ENCODE measurements at regions not wholly inside any gene's neighbourhood (a gene's known extent, or its start where the extent isn't known, plus 50 kb on each side); places are given as distances from the start of the nearest gene placed in this dataset.
"Not testable (repeated sequence)": the region's sequence is repeated elsewhere in the genome, so short reads cannot be mapped to it uniquely, and the experiment has no call there.

GRCh38 chr10:109317746-109318366 lies 605.5 kb downstream of the XPNPEP1 start:
- ChIA-PET CTCF (interaction anchor here (1.3 kb wide), 1 partner anchor 11 kb away, joined by 5 read pairs; no protein-coding TSS in a partner anchor), POLR2A (no interaction called here)
- TF ChIP-seq, protein P1, sequence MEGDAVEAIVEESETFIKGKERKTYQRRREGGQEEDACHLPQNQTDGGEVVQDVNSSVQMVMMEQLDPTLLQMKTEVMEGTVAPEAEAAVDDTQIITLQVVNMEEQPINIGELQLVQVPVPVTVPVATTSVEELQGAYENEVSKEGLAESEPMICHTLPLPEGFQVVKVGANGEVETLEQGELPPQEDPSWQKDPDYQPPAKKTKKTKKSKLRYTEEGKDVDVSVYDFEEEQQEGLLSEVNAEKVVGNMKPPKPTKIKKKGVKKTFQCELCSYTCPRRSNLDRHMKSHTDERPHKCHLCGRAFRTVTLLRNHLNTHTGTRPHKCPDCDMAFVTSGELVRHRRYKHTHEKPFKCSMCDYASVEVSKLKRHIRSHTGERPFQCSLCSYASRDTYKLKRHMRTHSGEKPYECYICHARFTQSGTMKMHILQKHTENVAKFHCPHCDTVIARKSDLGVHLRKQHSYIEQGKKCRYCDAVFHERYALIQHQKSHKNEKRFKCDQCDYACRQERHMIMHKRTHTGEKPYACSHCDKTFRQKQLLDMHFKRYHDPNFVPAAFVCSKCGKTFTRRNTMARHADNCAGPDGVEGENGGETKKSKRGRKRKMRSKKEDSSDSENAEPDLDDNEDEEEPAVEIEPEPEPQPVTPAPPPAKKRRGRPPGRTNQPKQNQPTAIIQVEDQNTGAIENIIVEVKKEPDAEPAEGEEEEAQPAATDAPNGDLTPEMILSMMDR (IDR thresholded peaks at IDR 0.05; ENCODE audit: control extremely low read depth, extremely low read depth, low read depth, missing control alignments), result no peak
- no peak for DNase-seq (ENCODE audit: extremely low spot score)

GRCh38 chr10:109314016-109314415 lies 609.3 kb downstream of the XPNPEP1 start:
- POLR2A ChIA-PET; CTCF ChIA-PET; DNase-seq (ENCODE audit: extremely low spot score): not testable (repeated sequence)

- CTCF ChIA-PET; DNase-seq (ENCODE audit: extremely low spot score); POLR2A ChIA-PET: not testable (repeated sequence)
Observed at GRCh38 chr10:109312555-109312954, 610.8 kb downstream of the XPNPEP1 start.

DNA sequence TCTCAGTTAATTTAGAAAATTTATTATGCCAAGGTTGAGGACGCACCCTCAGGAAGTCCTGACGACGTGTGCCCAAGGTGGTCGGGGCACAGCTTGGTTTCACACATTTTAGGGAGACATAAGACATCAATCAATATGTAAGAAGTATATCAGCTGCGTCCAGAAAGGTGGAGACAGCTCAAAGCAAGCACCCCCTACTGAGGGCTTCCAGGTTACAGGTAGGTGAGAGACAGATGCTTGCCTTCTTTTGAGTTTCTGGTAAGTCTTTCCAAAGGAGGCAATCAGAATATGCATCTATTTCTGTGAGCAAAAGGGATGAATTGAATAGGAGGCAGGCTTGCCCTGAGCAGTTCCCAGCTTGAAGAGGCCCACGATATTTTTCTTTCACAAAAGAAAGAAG lies 614.3 kb downstream of the XPNPEP1 start:
- no peak for DNase-seq (ENCODE audit: extremely low spot score)
- ChIA-PET POLR2A (no interaction called here), CTCF (interaction anchor here (1.2 kb wide), 1 partner anchor 11 kb away, joined by 3 read pairs; no protein-coding TSS in a partner anchor)
- TF ChIP-seq, protein P1 (IDR thresholded peaks at IDR 0.05; ENCODE audit: control extremely low read depth, extremely low read depth, low read depth, missing control alignments), result no peak

GRCh38 chr10:109307102-109307501 lies 616.2 kb downstream of the XPNPEP1 start:
- DNase-seq (ENCODE audit: extremely low spot score); POLR2A ChIA-PET; CTCF ChIA-PET: not testable (repeated sequence)

DNA sequence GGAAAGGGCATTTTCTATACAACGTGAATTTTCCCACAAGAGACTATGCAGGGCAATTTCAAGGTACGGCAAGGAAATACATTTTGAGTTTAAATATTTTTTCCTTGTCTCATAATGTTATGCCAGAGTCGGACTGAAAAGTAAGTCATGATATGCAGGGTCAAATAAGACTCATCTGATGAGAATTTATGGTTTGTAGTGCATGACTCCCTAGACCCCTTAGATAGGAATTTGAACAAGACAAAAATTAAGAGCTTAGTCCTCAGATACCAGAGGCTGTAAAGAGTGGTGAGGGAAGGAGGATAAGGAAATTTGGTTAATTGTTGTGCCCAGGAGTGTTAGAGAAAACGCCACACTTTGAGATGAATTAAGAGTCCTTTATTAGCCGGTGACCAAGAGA lies 616.6 kb downstream of the XPNPEP1 start:
- DNase-seq (ENCODE audit: extremely low spot score), result no peak
- POLR2A ChIA-PET, result no interaction called here
- CTCF ChIA-PET, result no interaction called here
- TF ChIP-seq, protein P1 (IDR thresholded peaks at IDR 0.05; ENCODE audit: control extremely low read depth, extremely low read depth, low read depth, missing control alignments), result no peak

DNA sequence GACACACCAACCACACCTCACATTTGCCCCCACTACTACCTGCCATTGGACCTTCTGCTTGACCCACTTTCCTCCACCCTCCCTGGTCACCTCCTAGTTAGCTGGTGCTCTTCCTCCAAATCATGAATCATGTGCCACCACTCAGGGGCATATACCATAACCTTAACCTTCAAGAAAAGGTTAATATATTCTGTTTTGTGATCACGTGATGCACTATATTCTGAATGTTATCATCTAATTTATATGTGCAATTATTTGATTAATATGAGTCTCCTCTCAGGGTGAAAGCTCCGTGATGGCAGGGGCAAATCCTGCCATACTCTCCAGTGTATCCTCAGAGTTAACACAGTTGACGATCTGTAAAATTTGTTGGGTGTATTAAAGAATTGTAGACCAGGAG lies 635.5 kb downstream of the XPNPEP1 start:
- TF ChIP-seq, protein P1 (IDR thresholded peaks at IDR 0.05; ENCODE audit: control extremely low read depth, extremely low read depth, low read depth, missing control alignments), result no peak
- DNase-seq (ENCODE audit: extremely low spot score), result no peak
- POLR2A ChIA-PET, result no interaction called here
- CTCF ChIA-PET, result no interaction called here

- TF ChIP-seq, protein P1 (IDR thresholded peaks at IDR 0.05; ENCODE audit: control extremely low read depth, extremely low read depth, low read depth, missing control alignments), result no peak
- ChIA-PET CTCF (no interaction called here), POLR2A (no interaction called here)
- DNase-seq (ENCODE audit: extremely low spot score), result no peak
Observed at GRCh38 chr10:109282510-109282909, 640.8 kb downstream of the XPNPEP1 start.

Measured in GM10248 (cell line).